IMR-90 (cell line): ENCODE measurements at regions not wholly inside any gene's neighbourhood (a gene's known extent, or its start where the extent isn't known, plus 50 kb on each side); places are given as distances from the start of the nearest gene placed in this dataset.

ENCODE experiments used
- ATAC-seq: fragments of 200-7000 bp; cut with Tn5 transposase; 2 replicates; pipeline ENCODE4 v1.9.1; 2020; ENCODE audit warnings: low read depth, mild to moderate bottlenecking, moderate library complexity
- BruUV-seq: library from RNA; stranded (reverse); fragments of 400-500 nt; replicated peaks from 2 replicates; lab custom pipeline; 2021; lab: Mats Ljungman, UMichigan
- CTCF ChIA-PET: fragments of 300-600 bp; formaldehyde crosslinking; extraction: SDS; loops from one replicate; lab custom pipeline; 2021; ENCODE audit warnings: antibody characterized with exemption; lab: Yijun Ruan, JAX
- POLR2A ChIA-PET: fragments of 300-600 bp; sonication (Branson Sonifier 250); formaldehyde crosslinking; loops from one replicate; lab custom pipeline; 2022; ENCODE audit warnings: antibody characterized with exemption; ENCODE audit not compliant: unreplicated experiment; lab: Charles Lee
- DNase-seq: peaks from one replicate; pipeline ENCODE4 v3.0.0; 2013
- H2AFZ ChIP-seq: replicated peaks from 2 replicates; pipeline ENCODE3; 2013; ENCODE audit warnings: low read length, mild to moderate bottlenecking; ENCODE audit not compliant: poor library complexity
- H2AK5ac ChIP-seq: 2 replicates; pipeline ENCODE4 v1.6.1; 2013; ENCODE audit warnings: low read depth, low read length, inconsistent platforms
- H2AK9ac ChIP-seq: replicated peaks from 2 replicates; pipeline ENCODE3; 2013; ENCODE audit warnings: mild to moderate bottlenecking, low read depth, low read length, moderate library complexity; ENCODE audit not compliant: poor library complexity
- H2BK120ac ChIP-seq: 2 replicates; pipeline ENCODE4 v1.6.1; 2013; ENCODE audit warnings: low read depth, low read length, inconsistent platforms
- H2BK15ac ChIP-seq: 3 replicates; pipeline ENCODE4 v1.6.1; 2013; ENCODE audit warnings: low read depth, low read length, inconsistent platforms
- H2BK20ac ChIP-seq: 2 replicates; pipeline ENCODE4 v1.6.1; 2013; ENCODE audit warnings: low read depth, mild to moderate bottlenecking, inconsistent platforms, low read length, moderate library complexity
- H2BK5ac ChIP-seq: 2 replicates; pipeline ENCODE4 v1.6.1; 2013; ENCODE audit warnings: mild to moderate bottlenecking, low read depth, low read length, inconsistent platforms; ENCODE audit not compliant: poor library complexity, severe bottlenecking
- H3K14ac ChIP-seq: replicated peaks from 2 replicates; pipeline ENCODE4 v1.6.1; 2013; ENCODE audit warnings: low read depth, low read length, inconsistent platforms
- H3K18ac ChIP-seq: 2 replicates; pipeline ENCODE4 v1.6.1; 2013; ENCODE audit warnings: low read depth, low read length, control low read depth
- H3K23ac ChIP-seq: 2 replicates; pipeline ENCODE4 v1.6.1; 2013; ENCODE audit warnings: low read depth, low read length, inconsistent platforms
- H3K27ac ChIP-seq: 2 replicates; pipeline ENCODE4 v1.5.1; 2013; ENCODE audit warnings: mild to moderate bottlenecking, control low read depth, low read length; ENCODE audit not compliant: insufficient read depth
- H3K27me3 ChIP-seq: 2 replicates; pipeline ENCODE4 v1.6.1; 2013; ENCODE audit warnings: low read length; ENCODE audit not compliant: control insufficient read depth, insufficient read depth
- H3K36me3 ChIP-seq: 2 replicates; pipeline ENCODE4 v1.6.1; 2013; ENCODE audit warnings: low read length, mixed read lengths; ENCODE audit not compliant: control insufficient read depth, insufficient read depth
- H3K4ac ChIP-seq: 2 replicates; pipeline ENCODE4 v1.6.1; 2013; ENCODE audit warnings: low read depth, low read length, inconsistent platforms
- H3K4me1 ChIP-seq: 2 replicates; pipeline ENCODE4 v1.6.1; 2013; ENCODE audit warnings: low read length, mixed read lengths; ENCODE audit not compliant: control insufficient read depth, insufficient read depth
- H3K4me2 ChIP-seq: 2 replicates; pipeline ENCODE4 v1.6.1; 2013; ENCODE audit warnings: low read depth, mild to moderate bottlenecking, control low read depth, low read length, moderate library complexity
- H3K4me3 ChIP-seq: 2 replicates; pipeline ENCODE4 v1.5.1; 2013; ENCODE audit warnings: low read depth, mild to moderate bottlenecking, control low read depth, low read length, moderate library complexity; ENCODE audit not compliant: insufficient read depth
- H3K56ac ChIP-seq: 2 replicates; pipeline ENCODE4 v1.6.1; 2013; ENCODE audit warnings: low read length, inconsistent platforms; ENCODE audit not compliant: insufficient read depth; ENCODE audit errors: extremely low read depth
- H3K79me1 ChIP-seq, 2 experiments: 2 replicates each; pipeline ENCODE4 v1.6.1; 2013; ENCODE audit warnings: low read length in 2 of 2, inconsistent platforms in 1 of 2, low read depth in 1 of 2
- H3K9ac ChIP-seq: 2 replicates; pipeline ENCODE4 v1.6.1; 2013; ENCODE audit warnings: low read depth, low read length, control low read depth
- H3K9me1 ChIP-seq: 2 replicates; pipeline ENCODE4 v1.6.1; 2013; ENCODE audit warnings: low read length, inconsistent platforms; ENCODE audit not compliant: insufficient read depth
- H3K9me3 ChIP-seq: 2 replicates; pipeline ENCODE4 v1.6.1; 2013; ENCODE audit warnings: low read length; ENCODE audit not compliant: control insufficient read depth, insufficient read depth
- H4K20me1 ChIP-seq: 2 replicates; pipeline ENCODE4 v1.6.1; 2013; ENCODE audit warnings: low read length, inconsistent platforms; ENCODE audit not compliant: insufficient read depth
- H4K5ac ChIP-seq: 2 replicates; pipeline ENCODE4 v1.6.1; 2013; ENCODE audit warnings: mild to moderate bottlenecking, low read depth, low read length, control low read depth
- H4K8ac ChIP-seq, 2 experiments: 2 replicates each; pipeline ENCODE4 v1.6.1; 2013; ENCODE audit warnings: low read depth in 2 of 2, low read length in 2 of 2, control low read depth in 1 of 2, inconsistent platforms in 1 of 2
- H4K91ac ChIP-seq: 2 replicates; pipeline ENCODE4 v1.6.1; 2013; ENCODE audit warnings: low read depth, low read length, inconsistent platforms; ENCODE audit not compliant: insufficient read depth
- BHLHE40 ChIP-seq: fragments of 150-350 bp; IDR thresholded peaks from 2 replicates; pipeline ENCODE4 v1.6.1; 2016; ENCODE audit warnings: mild to moderate bottlenecking, low read depth, low read length
- CEBPB ChIP-seq: IDR thresholded peaks from 2 replicates; pipeline ENCODE4 v1.6.1; 2012; ENCODE audit warnings: low read depth, low read length, improper control_type of control experiment
- CTCF ChIP-seq: conservative IDR thresholded peaks from 2 replicates; pipeline ENCODE4 v1.5.1; 2012; ENCODE audit warnings: mild to moderate bottlenecking, low read depth, low read length, improper control_type of control experiment
- FOS ChIP-seq: fragments of 150-350 bp; IDR thresholded peaks from 2 replicates; pipeline ENCODE4 v1.6.1; 2016; ENCODE audit warnings: low read depth, low read length
- MAFK ChIP-seq: IDR thresholded peaks from 2 replicates; pipeline ENCODE4 v1.6.1; 2012; ENCODE audit warnings: low read depth, low read length, improper control_type of control experiment
- MAZ ChIP-seq: IDR thresholded peaks from 2 replicates; pipeline ENCODE4 v1.6.1; 2012; ENCODE audit warnings: low read depth, mild to moderate bottlenecking, low read length, improper control_type of control experiment, moderate library complexity, borderline replicate concordance
- MXI1 ChIP-seq: IDR thresholded peaks from 2 replicates; pipeline ENCODE4 v1.6.1; 2012; ENCODE audit warnings: low read depth, mild to moderate bottlenecking, low read length, moderate library complexity, borderline replicate concordance
- NFE2L2 ChIP-seq: fragments of 150-350 bp; IDR thresholded peaks from 2 replicates; pipeline ENCODE4 v1.6.1; 2016; ENCODE audit warnings: low read depth, mild to moderate bottlenecking, low read length
- POLR2A ChIP-seq: IDR thresholded peaks from 2 replicates; pipeline ENCODE4 v1.6.1; 2012; ENCODE audit warnings: mild to moderate bottlenecking, low read depth, low read length
- RAD21 ChIP-seq: IDR thresholded peaks from 2 replicates; pipeline ENCODE4 v1.6.1; 2012; ENCODE audit warnings: low read length, improper control_type of control experiment
- RCOR1 ChIP-seq: IDR thresholded peaks from 2 replicates; pipeline ENCODE4 v1.6.1; 2012; ENCODE audit warnings: mild to moderate bottlenecking, low read length, improper control_type of control experiment; ENCODE audit not compliant: insufficient replicate concordance
- RFX5 ChIP-seq: IDR thresholded peaks from 2 replicates; pipeline ENCODE4 v1.8.0; 2012; ENCODE audit warnings: low read depth, mild to moderate bottlenecking, low read length, moderate library complexity
- WGBS, 2 experiments: methylation state at CpG; one replicate each; pipeline versions ENCODE4 v1.1.5 to v1.1.7; 2013; ENCODE audit warnings: missing lambda C conversion rate in 2 of 2; ENCODE audit not compliant: insufficient read length in 1 of 2; ENCODE audit errors: extremely low coverage in 2 of 2; 5-methylcytosine and 5-hydroxymethylcytosine counted together
- dilution Hi-C: fragments of 300-500 bp; cut with HindIII; formaldehyde crosslinking; loops from one replicate; pipeline ENCODE4 v1.14.3; 2018; ENCODE audit warnings: low sequenced_read_pairs; ENCODE audit not compliant: unreplicated experiment
- in situ Hi-C: fragments of 300-500 bp; cut with MboI; formaldehyde crosslinking; loops from 3 replicates; pipeline ENCODE4 v1.14.3; 2019; ENCODE audit warnings: low sequenced_read_pairs, inconsistent platforms, mixed read lengths
- intact Hi-C: fragments of 100-400 bp; cut with micrococcal nuclease; formaldehyde crosslinking; loops from 2 replicates; pipeline ENCODE4 v1.10.0; 2022

- H3K4me2 ChIP-seq, result no peak overlapping the region
- H2BK20ac ChIP-seq, result no peak overlapping the region
- no peak overlapping the region for H3K56ac ChIP-seq
- no peak overlapping the region for H2BK5ac ChIP-seq
- no peak overlapping the region for H3K23ac ChIP-seq
- no peak overlapping the region for H3K4ac ChIP-seq
- DNase-seq, result no peak
- H4K91ac ChIP-seq, result no peak overlapping the region
- no peak overlapping the region for H2BK15ac ChIP-seq
- no peak overlapping the region for H3K14ac ChIP-seq
- CTCF ChIA-PET, result interaction anchor here (0.6 kb wide), 1 partner anchor 9 kb away, joined by 3 read pairs; no protein-coding TSS in a partner anchor
- no peaks in the 10 kb centered on the region for H4K20me1 ChIP-seq
- H2AK5ac ChIP-seq, result no peak overlapping the region
- intact Hi-C loops (no loop called here), in situ Hi-C loops (no loop called here), dilution Hi-C loops (no loop called here)
- no peak overlapping the region for H3K9ac ChIP-seq
- no peak overlapping the region for H4K5ac ChIP-seq
- H3K9me1 ChIP-seq, result no peaks in the 10 kb centered on the region
- no CpG with 5 or more reads among the region's 4 CpGs for WGBS, 2 experiments
- no peaks in the 10 kb centered on the region for H3K9me3 ChIP-seq
- BruUV-seq, result no TSS peak
- H3K27ac ChIP-seq, result no peak overlapping the region
- no peak overlapping the region for H2AFZ ChIP-seq
- no peaks in the 10 kb centered on the region for H3K79me1 ChIP-seq
- H2AK9ac ChIP-seq, result no peak overlapping the region
- no peak overlapping the region for H3K4me3 ChIP-seq
- no peak overlapping the region for H4K8ac ChIP-seq
- TF ChIP-seq MAZ (no peak), FOS (no peak), RAD21 (no peak), CTCF (no peak), MAFK (no peak), NFE2L2 (no peak), CEBPB (no peak), POLR2A (no peak), BHLHE40 (no peak), RCOR1 (no peak), RFX5 (no peak), MXI1 (no peak)
- no peaks in the 10 kb centered on the region for H3K36me3 ChIP-seq
- ATAC-seq, result no peak
- H2BK120ac ChIP-seq, result no peak overlapping the region
- H3K27me3 ChIP-seq, result no peaks in the 10 kb centered on the region
- no peaks in the 10 kb centered on the region for H3K4me1 ChIP-seq
- POLR2A ChIA-PET, result no interaction called here
- H3K18ac ChIP-seq, result no peak overlapping the region
Observed at GRCh38 chr4:174036576-174036975, 246.9 kb downstream of the FBXO8 start.
